ENCODE measurements at regions not wholly inside any gene's neighbourhood (a gene's known extent, or its start where the extent isn't known, plus 50 kb on each side); places are given as distances from the start of the nearest gene placed in this dataset.

DNA sequence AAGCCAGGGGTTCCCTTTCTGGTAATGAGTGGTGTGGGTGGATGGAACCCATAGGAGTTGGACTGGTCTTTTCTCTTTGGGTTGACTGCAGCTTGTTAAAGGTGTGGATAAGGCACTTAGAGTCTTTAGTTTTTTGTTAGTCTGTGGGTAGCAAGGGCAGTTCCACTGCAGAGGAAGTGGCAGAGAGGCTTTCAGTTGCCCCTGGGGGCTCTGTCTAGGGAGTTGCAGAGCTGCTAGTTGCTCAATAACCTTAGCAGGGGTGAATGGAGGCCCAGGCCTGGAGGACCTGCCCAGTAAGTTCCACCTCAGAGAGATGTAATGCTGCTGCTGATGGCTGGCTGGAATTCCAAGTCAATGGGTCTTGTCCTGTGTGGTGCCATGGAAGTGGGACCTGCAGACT is 282.6 kb upstream of the NDST4 start:
- TF ChIP-seq, protein P1, sequence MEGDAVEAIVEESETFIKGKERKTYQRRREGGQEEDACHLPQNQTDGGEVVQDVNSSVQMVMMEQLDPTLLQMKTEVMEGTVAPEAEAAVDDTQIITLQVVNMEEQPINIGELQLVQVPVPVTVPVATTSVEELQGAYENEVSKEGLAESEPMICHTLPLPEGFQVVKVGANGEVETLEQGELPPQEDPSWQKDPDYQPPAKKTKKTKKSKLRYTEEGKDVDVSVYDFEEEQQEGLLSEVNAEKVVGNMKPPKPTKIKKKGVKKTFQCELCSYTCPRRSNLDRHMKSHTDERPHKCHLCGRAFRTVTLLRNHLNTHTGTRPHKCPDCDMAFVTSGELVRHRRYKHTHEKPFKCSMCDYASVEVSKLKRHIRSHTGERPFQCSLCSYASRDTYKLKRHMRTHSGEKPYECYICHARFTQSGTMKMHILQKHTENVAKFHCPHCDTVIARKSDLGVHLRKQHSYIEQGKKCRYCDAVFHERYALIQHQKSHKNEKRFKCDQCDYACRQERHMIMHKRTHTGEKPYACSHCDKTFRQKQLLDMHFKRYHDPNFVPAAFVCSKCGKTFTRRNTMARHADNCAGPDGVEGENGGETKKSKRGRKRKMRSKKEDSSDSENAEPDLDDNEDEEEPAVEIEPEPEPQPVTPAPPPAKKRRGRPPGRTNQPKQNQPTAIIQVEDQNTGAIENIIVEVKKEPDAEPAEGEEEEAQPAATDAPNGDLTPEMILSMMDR (conservative IDR thresholded peaks at IDR 0.05 in 1 of 2, IDR thresholded peaks at IDR 0.05 in 1 of 2; ENCODE audit: extremely low read depth in 1 of 2, insufficient read depth in 1 of 2, low read depth in 1 of 2, low read length in 2 of 2), result no peak
- no peak for TF ChIP-seq EZH2 (IDR thresholded peaks at IDR 0.05; ENCODE audit: borderline replicate concordance, low read length)

Measured in mammary epithelial cell (primary cell).